GM23338 (cell line): ENCODE measurements at regions not wholly inside any gene's neighbourhood (a gene's known extent, or its start where the extent isn't known, plus 50 kb on each side); places are given as distances from the start of the nearest gene placed in this dataset.

ENCODE experiments used
- CREB1 ChIP-seq: fragments of 250-450 bp; sonication (Bioruptor Pico); IDR thresholded peaks from 2 replicates; pipeline ENCODE4 v1.5.0; 2020; ENCODE audit warnings: low read depth, mild to moderate bottlenecking, moderate library complexity
- EZH2 ChIP-seq: fragments of 200-600 bp; sonication (generic); IDR thresholded peaks from one replicate; pipeline ENCODE4 v1.8.0; 2017; ENCODE audit warnings: antibody characterized with exemption, mild to moderate bottlenecking, low read depth; ENCODE audit not compliant: unreplicated experiment
- EZH2phosphoT487 ChIP-seq: fragments of 200-600 bp; sonication (generic); IDR thresholded peaks from one replicate; pipeline ENCODE4 v1.8.1; 2018; ENCODE audit warnings: antibody characterized with exemption; ENCODE audit not compliant: unreplicated experiment
- POLR2AphosphoS5 ChIP-seq: IDR thresholded peaks from 2 replicates; pipeline ENCODE4 v1.6.1; 2016; ENCODE audit warnings: antibody characterized with exemption, low read depth
- STAT1 ChIP-seq: IDR thresholded peaks from one replicate; pipeline ENCODE4 v1.6.1; 2016; ENCODE audit warnings: antibody characterized with exemption; ENCODE audit not compliant: unreplicated experiment
- TF ChIP-seq, protein P1 (sequence below): IDR thresholded peaks from one replicate; pipeline ENCODE4 v1.6.1; 2018; ENCODE audit warnings: antibody characterized with exemption; ENCODE audit not compliant: unreplicated experiment
- TF ChIP-seq, protein P2 (sequence below), 2 experiments: fragments of 200-600 bp in 1 of 2; sonication (generic) in 1 of 2; conservative IDR thresholded peaks; 2 replicates each; pipeline versions ENCODE4 v1.5.1 to v1.6.1; 2016 to 2017; ENCODE audit warnings: antibody characterized with exemption in 2 of 2, low read depth in 2 of 2, mild to moderate bottlenecking in 2 of 2, moderate library complexity in 1 of 2
- TF ChIP-seq, protein P3 (sequence below): IDR thresholded peaks from 2 replicates; pipeline ENCODE4 v1.6.1; 2016; ENCODE audit warnings: antibody characterized with exemption

DNA sequence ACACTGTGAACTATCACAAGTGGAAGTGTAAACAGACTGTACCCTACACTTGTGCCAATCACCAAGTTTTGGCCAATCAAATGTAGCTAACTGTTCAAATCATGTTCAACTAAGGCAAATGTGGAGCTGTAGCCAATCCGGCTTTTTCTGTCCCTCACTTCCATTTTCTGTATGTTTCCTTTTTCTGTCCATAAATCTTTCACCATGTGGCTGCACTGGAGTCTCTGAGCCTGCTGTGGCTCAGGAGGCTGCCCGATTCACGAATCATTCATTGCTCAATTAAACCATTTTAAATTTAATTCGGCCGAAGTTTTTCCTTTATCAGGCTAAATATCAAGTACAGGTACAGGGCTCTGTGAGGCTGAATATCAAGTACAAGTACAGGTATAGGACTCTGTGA, 216.5 kb downstream of the RFC3 start:
- TF ChIP-seq POLR2AphosphoS5 (no peak), EZH2 (no peak), EZH2phosphoT487 (no peak), CREB1 (no peak), STAT1 (no peak)
- TF ChIP-seq, protein P1, sequence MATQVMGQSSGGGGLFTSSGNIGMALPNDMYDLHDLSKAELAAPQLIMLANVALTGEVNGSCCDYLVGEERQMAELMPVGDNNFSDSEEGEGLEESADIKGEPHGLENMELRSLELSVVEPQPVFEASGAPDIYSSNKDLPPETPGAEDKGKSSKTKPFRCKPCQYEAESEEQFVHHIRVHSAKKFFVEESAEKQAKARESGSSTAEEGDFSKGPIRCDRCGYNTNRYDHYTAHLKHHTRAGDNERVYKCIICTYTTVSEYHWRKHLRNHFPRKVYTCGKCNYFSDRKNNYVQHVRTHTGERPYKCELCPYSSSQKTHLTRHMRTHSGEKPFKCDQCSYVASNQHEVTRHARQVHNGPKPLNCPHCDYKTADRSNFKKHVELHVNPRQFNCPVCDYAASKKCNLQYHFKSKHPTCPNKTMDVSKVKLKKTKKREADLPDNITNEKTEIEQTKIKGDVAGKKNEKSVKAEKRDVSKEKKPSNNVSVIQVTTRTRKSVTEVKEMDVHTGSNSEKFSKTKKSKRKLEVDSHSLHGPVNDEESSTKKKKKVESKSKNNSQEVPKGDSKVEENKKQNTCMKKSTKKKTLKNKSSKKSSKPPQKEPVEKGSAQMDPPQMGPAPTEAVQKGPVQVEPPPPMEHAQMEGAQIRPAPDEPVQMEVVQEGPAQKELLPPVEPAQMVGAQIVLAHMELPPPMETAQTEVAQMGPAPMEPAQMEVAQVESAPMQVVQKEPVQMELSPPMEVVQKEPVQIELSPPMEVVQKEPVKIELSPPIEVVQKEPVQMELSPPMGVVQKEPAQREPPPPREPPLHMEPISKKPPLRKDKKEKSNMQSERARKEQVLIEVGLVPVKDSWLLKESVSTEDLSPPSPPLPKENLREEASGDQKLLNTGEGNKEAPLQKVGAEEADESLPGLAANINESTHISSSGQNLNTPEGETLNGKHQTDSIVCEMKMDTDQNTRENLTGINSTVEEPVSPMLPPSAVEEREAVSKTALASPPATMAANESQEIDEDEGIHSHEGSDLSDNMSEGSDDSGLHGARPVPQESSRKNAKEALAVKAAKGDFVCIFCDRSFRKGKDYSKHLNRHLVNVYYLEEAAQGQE = no peak
- TF ChIP-seq, protein P2, sequence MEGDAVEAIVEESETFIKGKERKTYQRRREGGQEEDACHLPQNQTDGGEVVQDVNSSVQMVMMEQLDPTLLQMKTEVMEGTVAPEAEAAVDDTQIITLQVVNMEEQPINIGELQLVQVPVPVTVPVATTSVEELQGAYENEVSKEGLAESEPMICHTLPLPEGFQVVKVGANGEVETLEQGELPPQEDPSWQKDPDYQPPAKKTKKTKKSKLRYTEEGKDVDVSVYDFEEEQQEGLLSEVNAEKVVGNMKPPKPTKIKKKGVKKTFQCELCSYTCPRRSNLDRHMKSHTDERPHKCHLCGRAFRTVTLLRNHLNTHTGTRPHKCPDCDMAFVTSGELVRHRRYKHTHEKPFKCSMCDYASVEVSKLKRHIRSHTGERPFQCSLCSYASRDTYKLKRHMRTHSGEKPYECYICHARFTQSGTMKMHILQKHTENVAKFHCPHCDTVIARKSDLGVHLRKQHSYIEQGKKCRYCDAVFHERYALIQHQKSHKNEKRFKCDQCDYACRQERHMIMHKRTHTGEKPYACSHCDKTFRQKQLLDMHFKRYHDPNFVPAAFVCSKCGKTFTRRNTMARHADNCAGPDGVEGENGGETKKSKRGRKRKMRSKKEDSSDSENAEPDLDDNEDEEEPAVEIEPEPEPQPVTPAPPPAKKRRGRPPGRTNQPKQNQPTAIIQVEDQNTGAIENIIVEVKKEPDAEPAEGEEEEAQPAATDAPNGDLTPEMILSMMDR (conservative IDR thresholded peaks at IDR 0.05; ENCODE audit: low read depth in 2 of 2) = no peak
- TF ChIP-seq, protein P3, sequence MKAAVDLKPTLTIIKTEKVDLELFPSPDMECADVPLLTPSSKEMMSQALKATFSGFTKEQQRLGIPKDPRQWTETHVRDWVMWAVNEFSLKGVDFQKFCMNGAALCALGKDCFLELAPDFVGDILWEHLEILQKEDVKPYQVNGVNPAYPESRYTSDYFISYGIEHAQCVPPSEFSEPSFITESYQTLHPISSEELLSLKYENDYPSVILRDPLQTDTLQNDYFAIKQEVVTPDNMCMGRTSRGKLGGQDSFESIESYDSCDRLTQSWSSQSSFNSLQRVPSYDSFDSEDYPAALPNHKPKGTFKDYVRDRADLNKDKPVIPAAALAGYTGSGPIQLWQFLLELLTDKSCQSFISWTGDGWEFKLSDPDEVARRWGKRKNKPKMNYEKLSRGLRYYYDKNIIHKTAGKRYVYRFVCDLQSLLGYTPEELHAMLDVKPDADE = no peak
